Liver (tissue), 3 donors: ENCODE measurements at regions not wholly inside any gene's neighbourhood (a gene's known extent, or its start where the extent isn't known, plus 50 kb on each side); places are given as distances from the start of the nearest gene placed in this dataset.

Source experiments
- ATF3 ChIP-seq: IDR thresholded peaks from 2 replicates; pipeline ENCODE4 v1.6.1; 2016; ENCODE audit warnings: antibody characterized with exemption
- CTCF ChIP-seq: fragments of 150-350 bp; IDR thresholded peaks from 2 replicates; pipeline ENCODE4 v1.5.1; 2017; ENCODE audit warnings: improper control_type of control experiment, low read depth, low read length; ENCODE audit not compliant: missing input control
- EGR1 ChIP-seq, 2 donors: IDR thresholded peaks; 2 replicates each; pipeline ENCODE4 v1.6.1; 2016 to 2018; ENCODE audit warnings: antibody characterized with exemption in 2 of 2, low read depth in 2 of 2
- FOXA1 ChIP-seq: IDR thresholded peaks from 2 replicates; pipeline ENCODE4 v1.6.1; 2016; ENCODE audit warnings: antibody characterized with exemption
- FOXA2 ChIP-seq: IDR thresholded peaks from 2 replicates; pipeline ENCODE4 v1.6.1; 2016; ENCODE audit warnings: antibody characterized with exemption
- RAD21 ChIP-seq, 2 donors: IDR thresholded peaks; 2 replicates each; pipeline ENCODE4 v1.6.1; 2016; ENCODE audit warnings: antibody characterized with exemption in 2 of 2, mild to moderate bottlenecking in 2 of 2
- REST ChIP-seq: IDR thresholded peaks from 2 replicates; pipeline ENCODE4 v1.6.1; 2016; ENCODE audit warnings: antibody characterized with exemption, mild to moderate bottlenecking
- SP1 ChIP-seq: IDR thresholded peaks from 2 replicates; pipeline ENCODE4 v1.6.1; 2018; ENCODE audit warnings: antibody characterized with exemption, mild to moderate bottlenecking
- YY1 ChIP-seq: IDR thresholded peaks from 2 replicates; pipeline ENCODE4 v1.6.1; 2016; ENCODE audit warnings: antibody characterized with exemption, mild to moderate bottlenecking
- ZBTB33 ChIP-seq: IDR thresholded peaks from 2 replicates; pipeline ENCODE4 v1.6.1; 2016; ENCODE audit warnings: antibody characterized with exemption
- TF ChIP-seq, protein P1 (sequence below): IDR thresholded peaks from 2 replicates; pipeline ENCODE4 v1.6.1; 2016; ENCODE audit warnings: antibody characterized with exemption
- donor health status: healthy.
- donor health status: healthy.

GRCh38 chr4:38205261-38205660 lies 245.1 kb downstream of the PTTG2 start:
- TF ChIP-seq CTCF (no peak), FOXA1 (no peak), ZBTB33 (no peak), SP1 (no peak), REST (no peak), FOXA2 (no peak), ATF3 (no peak), EGR1 (IDR thresholded peaks at IDR 0.05; ENCODE audit: low read depth in 2 of 2) (no peak), RAD21 (IDR thresholded peaks at IDR 0.05) (no peak), YY1 (no peak)
- TF ChIP-seq, protein P1, sequence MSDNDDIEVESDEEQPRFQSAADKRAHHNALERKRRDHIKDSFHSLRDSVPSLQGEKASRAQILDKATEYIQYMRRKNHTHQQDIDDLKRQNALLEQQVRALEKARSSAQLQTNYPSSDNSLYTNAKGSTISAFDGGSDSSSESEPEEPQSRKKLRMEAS: no peak
